Activated T-helper 2 cell treated with anti-CD3 and anti-CD28 coated beads, Interferon-gamma antibody, Interleukin-2, Interleukin-4, amounts not matched to agents 10 μg/mL and 5 μg/mL and 100 μg/mL, durations not matched to agents 14 hours and 24 hours and 36 hours (primary cell): ENCODE measurements at regions not wholly inside any gene's neighbourhood (a gene's known extent, or its start where the extent isn't known, plus 50 kb on each side); places are given as distances from the start of the nearest gene placed in this dataset.

Source experiments
- DNase-seq: peaks from one replicate; pipeline ENCODE4 v3.0.0; 2021; ENCODE audit warnings: low spot score
- H3K27ac Mint-ChIP-seq: one replicate; pipeline ENCODE4 v1.8.0; 2021; ENCODE audit warnings: mixed read lengths
- H3K27me3 Mint-ChIP-seq: one replicate; pipeline ENCODE4 v1.8.0; 2021; ENCODE audit warnings: low read depth, mixed read lengths
- H3K36me3 Mint-ChIP-seq: one replicate; pipeline ENCODE4 v1.8.0; 2021; ENCODE audit warnings: low read depth, mixed read lengths
- H3K4me1 Mint-ChIP-seq: one replicate; pipeline ENCODE4 v1.8.0; 2021; ENCODE audit warnings: low read depth, mixed read lengths
- H3K4me3 Mint-ChIP-seq: one replicate; pipeline ENCODE4 v1.8.0; 2021; ENCODE audit warnings: low read depth, mild to moderate bottlenecking, moderate library complexity, mixed read lengths
- H3K9me3 Mint-ChIP-seq: one replicate; pipeline ENCODE4 v1.8.0; 2021; ENCODE audit warnings: mixed read lengths
- intact Hi-C: fragments of 100-400 bp; cut with micrococcal nuclease; formaldehyde crosslinking; loops from one replicate; pipeline ENCODE4 v1.15.1; 2023

- H3K9me3 Mint-ChIP-seq = no peaks in the 10 kb centered on the region
- no peaks in the 10 kb centered on the region for H3K27me3 Mint-ChIP-seq
- no peak overlapping the region for H3K4me3 Mint-ChIP-seq
- intact Hi-C loops = no loop called here
- no peaks in the 10 kb centered on the region for H3K4me1 Mint-ChIP-seq
- H3K36me3 Mint-ChIP-seq = no peaks in the 10 kb centered on the region
- H3K27ac Mint-ChIP-seq = no peak overlapping the region
- no peak for DNase-seq
Observed at GRCh38 chr18:51643483-51643882, 446.0 kb upstream of the MEX3C start.

GRCh38 chr18:51645607-51646006 lies 448.1 kb upstream of the MEX3C start:
- H3K36me3 Mint-ChIP-seq = no peaks in the 10 kb centered on the region
- no peak overlapping the region for H3K27ac Mint-ChIP-seq
- no peaks in the 10 kb centered on the region for H3K4me1 Mint-ChIP-seq
- no peaks in the 10 kb centered on the region for H3K9me3 Mint-ChIP-seq
- DNase-seq = no peak
- no peak overlapping the region for H3K4me3 Mint-ChIP-seq
- no peaks in the 10 kb centered on the region for H3K27me3 Mint-ChIP-seq
- intact Hi-C loops = no loop called here

- no peak for DNase-seq
- Mint-ChIP-seq H3K36me3 (no peaks in the 10 kb centered on the region), H3K4me3 (no peak overlapping the region), H3K27ac (no peak overlapping the region), H3K9me3 (no peaks in the 10 kb centered on the region), H3K4me1 (no peaks in the 10 kb centered on the region), H3K27me3 (no peaks in the 10 kb centered on the region)
- intact Hi-C loops = no loop called here
Observed at GRCh38 chr18:51647346-51647745, 449.9 kb upstream of the MEX3C start.

- Mint-ChIP-seq H3K9me3 (no peaks in the 10 kb centered on the region), H3K36me3 (no peaks in the 10 kb centered on the region), H3K4me3 (no peak overlapping the region), H3K27ac (no peak overlapping the region), H3K4me1 (no peaks in the 10 kb centered on the region), H3K27me3 (no peaks in the 10 kb centered on the region)
- DNase-seq = no peak
- intact Hi-C loops = no loop called here
Observed at GRCh38 chr18:51647942-51648341, 450.5 kb upstream of the MEX3C start.

GRCh38 chr18:51649796-51650195 lies 452.3 kb upstream of the MEX3C start:
- no peaks in the 10 kb centered on the region for H3K9me3 Mint-ChIP-seq
- no peak overlapping the region for H3K4me3 Mint-ChIP-seq
- H3K27me3 Mint-ChIP-seq = no peaks in the 10 kb centered on the region
- DNase-seq = no peak
- intact Hi-C loops = no loop called here
- no peaks in the 10 kb centered on the region for H3K4me1 Mint-ChIP-seq
- H3K27ac Mint-ChIP-seq = no peak overlapping the region
- no peaks in the 10 kb centered on the region for H3K36me3 Mint-ChIP-seq

- Mint-ChIP-seq H3K4me3 (no peak overlapping the region), H3K9me3 (no peaks in the 10 kb centered on the region), H3K27ac (no peak overlapping the region), H3K4me1 (no peaks in the 10 kb centered on the region), H3K27me3 (no peaks in the 10 kb centered on the region), H3K36me3 (no peaks in the 10 kb centered on the region)
- intact Hi-C loops = no loop called here
- DNase-seq = no peak
Observed at GRCh38 chr18:51651761-51652160, 454.3 kb upstream of the MEX3C start.

GRCh38 chr18:51653507-51654213 lies 456.2 kb upstream of the MEX3C start:
- no peaks in the 10 kb centered on the region for H3K27me3 Mint-ChIP-seq
- DNase-seq = no peak
- H3K4me1 Mint-ChIP-seq = no peaks in the 10 kb centered on the region
- no peaks in the 10 kb centered on the region for H3K36me3 Mint-ChIP-seq
- no peak overlapping the region for H3K4me3 Mint-ChIP-seq
- H3K9me3 Mint-ChIP-seq = no peaks in the 10 kb centered on the region
- H3K27ac Mint-ChIP-seq = no peak overlapping the region
- intact Hi-C loops = no loop called here

GRCh38 chr18:51654488-51655326 lies 457.2 kb upstream of the MEX3C start:
- DNase-seq = no peak
- intact Hi-C loops = no loop called here
- H3K27me3 Mint-ChIP-seq = no peaks in the 10 kb centered on the region
- H3K4me3 Mint-ChIP-seq = no peak overlapping the region
- no peaks in the 10 kb centered on the region for H3K9me3 Mint-ChIP-seq
- no peak overlapping the region for H3K27ac Mint-ChIP-seq
- no peaks in the 10 kb centered on the region for H3K36me3 Mint-ChIP-seq
- no peaks in the 10 kb centered on the region for H3K4me1 Mint-ChIP-seq

GRCh38 chr18:51655327-51655698 lies 457.8 kb upstream of the MEX3C start:
- intact Hi-C loops = no loop called here
- H3K27me3 Mint-ChIP-seq = no peaks in the 10 kb centered on the region
- no peak overlapping the region for H3K4me3 Mint-ChIP-seq
- DNase-seq = no peak
- H3K36me3 Mint-ChIP-seq = no peaks in the 10 kb centered on the region
- H3K4me1 Mint-ChIP-seq = no peaks in the 10 kb centered on the region
- H3K9me3 Mint-ChIP-seq = no peaks in the 10 kb centered on the region
- H3K27ac Mint-ChIP-seq = no peak overlapping the region

GRCh38 chr18:51656249-51656648 lies 458.8 kb upstream of the MEX3C start:
- no peak for DNase-seq
- no peaks in the 10 kb centered on the region for H3K27me3 Mint-ChIP-seq
- H3K4me3 Mint-ChIP-seq = no peak overlapping the region
- no peaks in the 10 kb centered on the region for H3K36me3 Mint-ChIP-seq
- intact Hi-C loops = no loop called here
- no peaks in the 10 kb centered on the region for H3K4me1 Mint-ChIP-seq
- no peak overlapping the region for H3K27ac Mint-ChIP-seq
- no peaks in the 10 kb centered on the region for H3K9me3 Mint-ChIP-seq

- intact Hi-C loops = no loop called here
- no peak overlapping the region for H3K4me3 Mint-ChIP-seq
- no peaks in the 10 kb centered on the region for H3K4me1 Mint-ChIP-seq
- H3K27ac Mint-ChIP-seq = no peak overlapping the region
- H3K36me3 Mint-ChIP-seq = no peaks in the 10 kb centered on the region
- no peaks in the 10 kb centered on the region for H3K27me3 Mint-ChIP-seq
- no peaks in the 10 kb centered on the region for H3K9me3 Mint-ChIP-seq
- DNase-seq = no peak
Observed at GRCh38 chr18:51658436-51658835, 461.0 kb upstream of the MEX3C start.

GRCh38 chr18:51659781-51660180 lies 462.3 kb upstream of the MEX3C start:
- intact Hi-C loops = no loop called here
- no peak overlapping the region for H3K27ac Mint-ChIP-seq
- H3K9me3 Mint-ChIP-seq = no peaks in the 10 kb centered on the region
- H3K27me3 Mint-ChIP-seq = no peaks in the 10 kb centered on the region
- H3K4me3 Mint-ChIP-seq = no peak overlapping the region
- H3K36me3 Mint-ChIP-seq = no peaks in the 10 kb centered on the region
- no peaks in the 10 kb centered on the region for H3K4me1 Mint-ChIP-seq
- no peak for DNase-seq

- DNase-seq = no peak
- Mint-ChIP-seq H3K27ac (no peak overlapping the region), H3K27me3 (no peaks in the 10 kb centered on the region), H3K4me1 (no peaks in the 10 kb centered on the region), H3K9me3 (no peaks in the 10 kb centered on the region), H3K4me3 (no peak overlapping the region), H3K36me3 (no peaks in the 10 kb centered on the region)
- intact Hi-C loops = no loop called here
Observed at GRCh38 chr18:51660188-51660715, 462.8 kb upstream of the MEX3C start.
